Lower leg skin (tissue), 4 donors: ENCODE measurements at regions not wholly inside any gene's neighbourhood (a gene's known extent, or its start where the extent isn't known, plus 50 kb on each side); places are given as distances from the start of the nearest gene placed in this dataset.

Source experiments
- DNase-seq, 2 donors: peaks; one replicate each; pipeline ENCODE4 v3.0.0-alpha.2; 2019; ENCODE audit warnings: low spot score in 2 of 2
- H3K4me3 ChIP-seq: fragments of 200-600 bp; sonication (generic); 2 replicates; pipeline ENCODE4 v1.5.1; 2017; ENCODE audit warnings: mild to moderate bottlenecking, low read depth; ENCODE audit not compliant: poor library complexity, severe bottlenecking
- POLR2A ChIP-seq, 2 donors: fragments of 450-650 bp; IDR thresholded peaks; one replicate each; pipeline ENCODE4 v1.6.1; 2016 to 2017; ENCODE audit warnings: antibody characterized with exemption in 2 of 2, mild to moderate bottlenecking in 1 of 2, moderate library complexity in 1 of 2
- WGBS, 2 donors: methylation state at CpG; one replicate each; pipeline ENCODE4 v1.1.5; 2018; 5-methylcytosine and 5-hydroxymethylcytosine counted together
- intact Hi-C: fragments of 100-400 bp; cut with DNase I; formaldehyde crosslinking; loops from one replicate; pipeline ENCODE4 v1.15.0; 2023; ENCODE audit warnings: low total_unique reads
- TF ChIP-seq, protein P1 (sequence below), 3 donors: fragments of 450-650 bp; IDR thresholded peaks; one replicate each; pipeline ENCODE4 v1.5.1; 2016; ENCODE audit warnings: antibody characterized with exemption in 3 of 3, mild to moderate bottlenecking in 3 of 3, moderate library complexity in 2 of 3

DNA sequence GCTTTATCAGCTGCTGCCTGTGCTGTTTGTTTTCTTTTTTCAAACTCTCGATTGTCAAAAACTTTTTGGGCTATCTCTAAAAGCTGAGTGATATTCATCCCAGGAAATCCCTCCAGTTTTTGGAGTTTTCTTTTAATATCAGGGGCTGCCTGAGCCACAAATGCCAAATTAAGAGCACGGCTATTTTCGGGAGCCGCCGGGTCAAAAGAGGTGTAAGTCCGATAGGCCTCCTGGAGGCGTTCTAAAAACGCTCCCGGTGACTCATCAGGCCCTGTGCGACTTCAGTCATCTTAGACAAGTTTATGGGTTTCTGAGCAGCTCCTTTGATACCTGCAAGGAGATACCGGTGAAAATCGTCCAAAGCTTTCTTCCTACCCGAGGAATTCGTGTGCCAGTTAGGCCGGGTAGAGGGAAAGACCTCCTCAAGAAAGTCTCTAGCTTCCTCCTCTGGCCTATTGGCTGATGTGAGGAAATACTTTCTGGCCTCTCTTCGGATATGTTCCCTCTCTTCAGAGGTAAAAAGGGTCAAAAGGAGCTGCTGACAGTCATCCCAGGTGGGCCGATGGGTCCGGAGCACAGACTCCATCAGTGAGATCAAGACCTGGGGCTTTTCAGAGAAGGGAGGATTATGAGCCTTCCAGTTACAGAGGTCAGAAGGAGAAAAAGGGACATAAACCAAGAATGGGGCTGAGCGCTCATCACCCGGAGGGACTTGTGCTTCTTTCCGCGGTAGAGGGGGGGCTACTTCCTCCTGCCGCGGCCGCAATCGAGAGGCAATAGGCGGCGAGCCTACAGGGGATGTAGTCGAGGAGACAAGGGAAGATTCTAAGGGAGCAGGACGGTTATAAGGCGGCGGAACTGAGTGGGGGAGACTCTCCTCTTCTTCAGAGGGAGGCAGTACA is 151.1 kb downstream of the TRIM27 start:
- intact Hi-C loops = no loop called here
- TF ChIP-seq POLR2A (IDR thresholded peaks at IDR 0.05) = no peak
- TF ChIP-seq, protein P1, sequence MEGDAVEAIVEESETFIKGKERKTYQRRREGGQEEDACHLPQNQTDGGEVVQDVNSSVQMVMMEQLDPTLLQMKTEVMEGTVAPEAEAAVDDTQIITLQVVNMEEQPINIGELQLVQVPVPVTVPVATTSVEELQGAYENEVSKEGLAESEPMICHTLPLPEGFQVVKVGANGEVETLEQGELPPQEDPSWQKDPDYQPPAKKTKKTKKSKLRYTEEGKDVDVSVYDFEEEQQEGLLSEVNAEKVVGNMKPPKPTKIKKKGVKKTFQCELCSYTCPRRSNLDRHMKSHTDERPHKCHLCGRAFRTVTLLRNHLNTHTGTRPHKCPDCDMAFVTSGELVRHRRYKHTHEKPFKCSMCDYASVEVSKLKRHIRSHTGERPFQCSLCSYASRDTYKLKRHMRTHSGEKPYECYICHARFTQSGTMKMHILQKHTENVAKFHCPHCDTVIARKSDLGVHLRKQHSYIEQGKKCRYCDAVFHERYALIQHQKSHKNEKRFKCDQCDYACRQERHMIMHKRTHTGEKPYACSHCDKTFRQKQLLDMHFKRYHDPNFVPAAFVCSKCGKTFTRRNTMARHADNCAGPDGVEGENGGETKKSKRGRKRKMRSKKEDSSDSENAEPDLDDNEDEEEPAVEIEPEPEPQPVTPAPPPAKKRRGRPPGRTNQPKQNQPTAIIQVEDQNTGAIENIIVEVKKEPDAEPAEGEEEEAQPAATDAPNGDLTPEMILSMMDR (IDR thresholded peaks at IDR 0.05) = no peak
- 4 to 5% methylated on average over 32 of the region's 32 CpGs for WGBS, 2 donors

DNA sequence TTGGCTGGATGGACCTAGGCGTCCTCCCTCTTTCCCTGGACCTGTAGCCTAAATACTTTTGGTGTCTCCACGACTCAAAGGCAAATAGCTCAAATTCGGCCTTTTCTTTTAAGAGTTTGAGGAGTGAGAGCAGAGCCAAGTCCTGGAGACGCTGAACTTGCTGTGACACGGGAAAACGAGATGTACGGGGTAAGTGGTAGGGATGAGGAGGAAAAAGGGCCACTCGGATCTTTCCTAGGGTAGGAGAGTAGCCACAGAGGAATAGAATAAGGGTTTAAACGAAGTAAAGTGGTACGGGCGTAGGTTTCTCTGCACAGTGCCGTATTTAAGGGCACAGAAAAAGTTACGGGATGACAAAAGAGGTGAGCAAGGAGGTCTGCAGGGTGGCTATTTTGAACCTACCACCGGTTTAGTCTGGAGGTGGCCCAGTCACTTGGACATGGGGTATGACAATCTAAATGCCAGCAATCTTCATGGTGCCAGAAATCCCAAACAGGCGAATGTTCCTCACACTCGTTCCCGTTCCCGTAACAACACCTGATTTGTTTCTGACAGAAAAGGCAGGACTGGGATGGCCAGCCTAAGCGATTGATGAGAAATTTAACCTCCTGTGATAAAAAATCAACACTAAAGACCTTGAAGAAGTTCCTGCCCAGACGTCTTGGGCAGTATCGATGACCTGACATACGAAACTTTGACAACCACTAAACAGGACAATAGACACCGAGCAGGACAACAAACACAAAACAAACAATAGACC is 149.3 kb downstream of the TRIM27 start:
- TF ChIP-seq, protein P1 (IDR thresholded peaks at IDR 0.05) = no peak
- TF ChIP-seq POLR2A (IDR thresholded peaks at IDR 0.05) = no peak
- intact Hi-C loops = no loop called here
- WGBS, 2 donors = 9 to 11% methylated on average over 23 of the region's 23 CpGs

More for the DNA sequence above, 151.1 kb downstream of the TRIM27 start:
- H3K4me3 ChIP-seq = no peak overlapping the region
- DNase-seq = no peak

DNA sequence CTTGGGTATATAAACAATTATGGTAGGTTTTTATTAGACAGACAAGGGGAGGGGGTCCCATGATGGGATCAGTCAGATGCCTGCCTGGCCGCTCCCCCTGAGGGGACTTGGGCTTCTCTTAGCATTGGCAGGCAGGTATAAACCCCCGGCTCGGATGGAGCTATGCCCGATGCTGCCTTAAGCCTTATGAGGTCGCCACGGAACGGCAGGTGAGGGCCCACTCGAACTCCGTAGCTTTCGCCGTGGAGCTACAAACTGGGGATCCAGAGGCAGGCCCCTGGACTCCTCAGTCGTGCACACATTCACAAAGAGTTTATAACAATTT is 148.8 kb downstream of the TRIM27 start:
- no peak for DNase-seq
- no peak for TF ChIP-seq POLR2A (IDR thresholded peaks at IDR 0.05)
- TF ChIP-seq, protein P1 (IDR thresholded peaks at IDR 0.05) = no peak
- WGBS, 2 donors = 6% methylated on average over 12 of the region's 12 CpGs
- intact Hi-C loops = no loop called here
- no peak overlapping the region for H3K4me3 ChIP-seq

More for the DNA sequence above, 149.3 kb downstream of the TRIM27 start:
- DNase-seq = no peak
- no peak overlapping the region for H3K4me3 ChIP-seq

DNA sequence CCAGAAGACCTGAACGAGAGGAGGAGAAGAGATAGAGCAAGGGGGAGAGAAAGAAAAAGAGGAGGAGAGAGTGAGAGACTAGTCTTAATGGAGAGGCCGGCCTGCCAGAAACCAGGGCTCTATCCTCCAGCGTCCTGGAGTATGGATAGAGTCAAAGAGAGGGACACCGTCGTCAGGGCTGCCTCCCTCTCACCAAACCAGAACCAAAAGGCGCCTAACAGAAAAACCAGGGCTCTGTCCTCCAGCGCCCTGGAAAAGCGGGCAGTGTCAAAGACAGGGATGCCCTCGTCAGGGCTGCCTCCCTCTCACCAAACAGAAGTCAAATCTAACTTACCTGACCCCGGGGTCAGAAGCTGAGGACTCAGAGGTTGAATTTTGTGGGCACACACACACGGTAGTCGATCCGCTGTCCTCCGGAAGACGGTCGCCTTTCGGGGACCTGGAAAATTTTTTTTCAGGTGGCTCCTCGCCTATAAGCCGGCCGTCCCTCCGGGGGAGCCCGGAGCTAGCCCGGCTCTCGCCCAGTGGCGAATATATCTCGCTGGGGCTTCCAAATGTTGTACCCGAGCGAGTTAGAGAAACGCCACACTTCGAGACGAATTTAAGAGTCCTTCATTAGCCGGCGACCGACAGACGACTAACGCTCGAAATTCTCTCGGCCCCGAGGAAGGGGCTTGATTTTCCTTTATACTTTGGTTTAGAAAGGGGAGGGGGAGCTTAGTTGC is 148.2 kb downstream of the TRIM27 start:
- intact Hi-C loops = no loop called here
- WGBS, 2 donors = 3 to 5% methylated on average over 39 of the region's 39 CpGs
- no peak for DNase-seq
- H3K4me3 ChIP-seq = no peak overlapping the region
- no peak for TF ChIP-seq POLR2A (IDR thresholded peaks at IDR 0.05)
- TF ChIP-seq, protein P1 (IDR thresholded peaks at IDR 0.05) = no peak

DNA sequence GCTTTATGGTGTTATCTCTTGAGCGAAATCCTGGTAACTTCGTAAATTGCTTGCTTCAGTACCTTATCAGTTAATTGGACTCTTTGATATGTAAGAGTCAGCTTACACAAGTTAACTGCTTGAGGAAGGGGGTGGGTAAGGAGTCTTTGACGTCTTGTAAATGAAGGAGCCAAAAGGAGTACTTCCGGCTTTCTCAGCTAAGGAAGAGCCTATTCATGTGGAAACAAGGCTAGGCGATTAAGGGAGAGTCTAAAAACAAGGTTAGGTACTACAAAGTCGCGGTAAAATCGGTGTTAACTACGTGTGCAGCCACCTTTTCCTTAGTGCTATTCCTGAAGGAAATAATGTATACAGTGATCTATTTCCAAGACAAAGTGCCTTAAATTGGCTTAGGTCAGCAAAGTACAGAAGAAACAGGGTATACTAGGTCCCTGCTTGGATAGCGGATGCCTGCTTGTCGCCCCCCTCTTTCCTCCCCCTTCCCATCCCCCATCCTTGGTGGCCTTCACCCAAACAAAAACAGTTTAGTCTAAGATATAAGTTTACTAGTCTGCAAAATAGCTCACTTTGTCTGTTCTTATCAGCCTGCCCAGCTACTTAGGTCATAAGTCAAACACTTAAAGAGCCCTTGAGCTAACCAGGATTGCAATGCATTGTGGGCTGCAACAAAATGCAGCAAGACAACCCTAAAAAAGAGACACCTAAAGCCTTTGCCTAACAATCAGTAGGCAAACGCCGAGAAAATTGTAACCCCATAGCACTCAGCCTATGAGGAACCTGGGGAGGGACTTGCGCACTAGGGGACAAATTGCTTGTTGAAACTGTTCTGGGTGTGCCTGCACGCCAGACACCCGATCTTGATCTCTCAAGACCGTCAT is 147.3 kb downstream of the TRIM27 start:
- no peak overlapping the region for H3K4me3 ChIP-seq
- DNase-seq = no peak
- TF ChIP-seq, protein P1 (IDR thresholded peaks at IDR 0.05) = no peak
- TF ChIP-seq POLR2A (IDR thresholded peaks at IDR 0.05) = no peak
- WGBS, 2 donors = 5 to 8% methylated on average over 17 of the region's 17 CpGs
- intact Hi-C loops = no loop called here
